Natural killer cell (primary cell): ENCODE measurements at regions not wholly inside any gene's neighbourhood (a gene's known extent, or its start where the extent isn't known, plus 50 kb on each side); places are given as distances from the start of the nearest gene placed in this dataset.
"Not testable (repeated sequence)": the region's sequence is repeated elsewhere in the genome, so short reads cannot be mapped to it uniquely, and the experiment has no call there.

Experiments used
- ATAC-seq, 3 donors: fragments of 150-1000 bp in 2 of 3; fragments of 200-7000 bp in 1 of 3; cut with Tn5 transposase; 1 replicate in 1 of 3; 2 replicates in 2 of 3; pipeline ENCODE4 v1.10.0; 2021; ENCODE audit warnings: mild to moderate bottlenecking in 2 of 3, moderate library complexity in 2 of 3
- DNase-seq, 2 donors: peaks; one replicate each; pipeline versions ENCODE4 v3.0.0 to v3.0.0-alpha.2; 2013 to 2021; ENCODE audit warnings: mixed read lengths in 1 of 2
- H3K27ac ChIP-seq: one replicate; pipeline ENCODE4 v1.5.1; 2013; ENCODE audit warnings: mild to moderate bottlenecking, low read length
- H3K27me3 ChIP-seq: one replicate; pipeline ENCODE4 v1.6.1; 2013; ENCODE audit warnings: low read length; ENCODE audit not compliant: control insufficient read depth, insufficient read depth
- H3K36me3 ChIP-seq: one replicate; pipeline ENCODE4 v1.6.1; 2013; ENCODE audit warnings: low read length; ENCODE audit not compliant: control insufficient read depth, insufficient read depth
- H3K4me1 ChIP-seq: one replicate; pipeline ENCODE4 v1.6.1; 2013; ENCODE audit warnings: low read length; ENCODE audit not compliant: control insufficient read depth, insufficient read depth
- H3K4me3 ChIP-seq: one replicate; pipeline ENCODE4 v1.5.1; 2013; ENCODE audit warnings: low read length
- H3K9me3 ChIP-seq: one replicate; pipeline ENCODE4 v1.6.1; 2013; ENCODE audit warnings: low read length; ENCODE audit not compliant: control insufficient read depth, insufficient read depth
- H3K27ac Mint-ChIP-seq, 2 donors: one replicate each; pipeline ENCODE4 v1.8.0; 2022; ENCODE audit warnings: mild to moderate bottlenecking in 2 of 2, mixed read lengths in 2 of 2, moderate library complexity in 1 of 2
- H3K27me3 Mint-ChIP-seq, 2 donors: one replicate each; pipeline ENCODE4 v1.8.0; 2022; ENCODE audit warnings: low read depth in 2 of 2, mixed read lengths in 2 of 2
- H3K36me3 Mint-ChIP-seq: one replicate; pipeline ENCODE4 v1.8.0; 2022; ENCODE audit warnings: mixed read lengths
- H3K4me1 Mint-ChIP-seq, 2 donors: one replicate each; pipeline ENCODE4 v1.8.0; 2022; ENCODE audit warnings: mixed read lengths in 2 of 2
- H3K4me3 Mint-ChIP-seq: one replicate; pipeline ENCODE4 v1.8.0; 2022; ENCODE audit warnings: mild to moderate bottlenecking, moderate library complexity, mixed read lengths
- H3K9me3 Mint-ChIP-seq, 2 donors: one replicate each; pipeline ENCODE4 v1.8.0; 2022; ENCODE audit warnings: mixed read lengths in 2 of 2
- WGBS: methylation state at CpG from one replicate; pipeline ENCODE4 v1.1.7; 2013; ENCODE audit warnings: missing lambda C conversion rate; ENCODE audit not compliant: insufficient coverage; 5-methylcytosine and 5-hydroxymethylcytosine counted together
- intact Hi-C: fragments of 100-400 bp; cut with micrococcal nuclease; formaldehyde crosslinking; loops from one replicate; pipeline ENCODE4 v1.14.2; 2022
- TF ChIP-seq, protein P1 (sequence below): fragments of 200-600 bp; IDR thresholded peaks from one replicate; pipeline ENCODE4 v1.8.0; 2022; ENCODE audit warnings: antibody characterized with exemption

DNA sequence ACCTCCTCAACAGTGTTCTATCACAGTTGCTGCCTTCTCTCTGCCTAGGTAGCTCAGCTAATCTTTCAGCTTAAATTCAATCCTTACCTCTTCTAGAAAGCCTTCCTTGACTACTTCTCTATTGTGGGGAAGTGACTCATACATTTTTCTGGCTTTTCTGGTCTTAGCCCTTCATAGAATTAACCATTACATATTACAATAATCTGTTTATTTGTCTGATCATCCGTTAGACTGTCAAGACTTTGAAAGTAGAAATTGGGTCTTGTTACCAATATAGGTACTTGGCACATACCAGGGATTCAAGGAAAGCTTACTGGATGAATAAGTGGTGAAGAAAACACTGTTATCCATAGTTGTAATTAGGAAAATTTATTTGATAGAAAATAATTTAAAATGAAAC lies 89.6 kb downstream of the FANCF start:
- H3K4me3 ChIP-seq, result no peak overlapping the region
- Mint-ChIP-seq H3K27ac (no peak overlapping the region), H3K4me1 (no peaks in the 10 kb centered on the region), H3K9me3 (peaks cover 2 to 3% of the 10 kb centered on the region in 2 donors), H3K27me3 (peaks cover 0 to 6% of the 10 kb centered on the region in 2 donors), H3K4me3 (no peak overlapping the region), H3K36me3 (no peaks in the 10 kb centered on the region)
- H3K4me1 ChIP-seq, result no peaks in the 10 kb centered on the region
- TF ChIP-seq, protein P1, sequence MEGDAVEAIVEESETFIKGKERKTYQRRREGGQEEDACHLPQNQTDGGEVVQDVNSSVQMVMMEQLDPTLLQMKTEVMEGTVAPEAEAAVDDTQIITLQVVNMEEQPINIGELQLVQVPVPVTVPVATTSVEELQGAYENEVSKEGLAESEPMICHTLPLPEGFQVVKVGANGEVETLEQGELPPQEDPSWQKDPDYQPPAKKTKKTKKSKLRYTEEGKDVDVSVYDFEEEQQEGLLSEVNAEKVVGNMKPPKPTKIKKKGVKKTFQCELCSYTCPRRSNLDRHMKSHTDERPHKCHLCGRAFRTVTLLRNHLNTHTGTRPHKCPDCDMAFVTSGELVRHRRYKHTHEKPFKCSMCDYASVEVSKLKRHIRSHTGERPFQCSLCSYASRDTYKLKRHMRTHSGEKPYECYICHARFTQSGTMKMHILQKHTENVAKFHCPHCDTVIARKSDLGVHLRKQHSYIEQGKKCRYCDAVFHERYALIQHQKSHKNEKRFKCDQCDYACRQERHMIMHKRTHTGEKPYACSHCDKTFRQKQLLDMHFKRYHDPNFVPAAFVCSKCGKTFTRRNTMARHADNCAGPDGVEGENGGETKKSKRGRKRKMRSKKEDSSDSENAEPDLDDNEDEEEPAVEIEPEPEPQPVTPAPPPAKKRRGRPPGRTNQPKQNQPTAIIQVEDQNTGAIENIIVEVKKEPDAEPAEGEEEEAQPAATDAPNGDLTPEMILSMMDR, result no peak
- no peaks in the 10 kb centered on the region for H3K36me3 ChIP-seq
- WGBS, result no CpG with 5 or more reads among the region's 1 CpG
- no peak overlapping the region for H3K27ac ChIP-seq
- DNase-seq (no peak), ATAC-seq (no peak)
- no peaks in the 10 kb centered on the region for H3K27me3 ChIP-seq
- H3K9me3 ChIP-seq, result no peaks in the 10 kb centered on the region
- intact Hi-C loops, result no loop called here

DNA sequence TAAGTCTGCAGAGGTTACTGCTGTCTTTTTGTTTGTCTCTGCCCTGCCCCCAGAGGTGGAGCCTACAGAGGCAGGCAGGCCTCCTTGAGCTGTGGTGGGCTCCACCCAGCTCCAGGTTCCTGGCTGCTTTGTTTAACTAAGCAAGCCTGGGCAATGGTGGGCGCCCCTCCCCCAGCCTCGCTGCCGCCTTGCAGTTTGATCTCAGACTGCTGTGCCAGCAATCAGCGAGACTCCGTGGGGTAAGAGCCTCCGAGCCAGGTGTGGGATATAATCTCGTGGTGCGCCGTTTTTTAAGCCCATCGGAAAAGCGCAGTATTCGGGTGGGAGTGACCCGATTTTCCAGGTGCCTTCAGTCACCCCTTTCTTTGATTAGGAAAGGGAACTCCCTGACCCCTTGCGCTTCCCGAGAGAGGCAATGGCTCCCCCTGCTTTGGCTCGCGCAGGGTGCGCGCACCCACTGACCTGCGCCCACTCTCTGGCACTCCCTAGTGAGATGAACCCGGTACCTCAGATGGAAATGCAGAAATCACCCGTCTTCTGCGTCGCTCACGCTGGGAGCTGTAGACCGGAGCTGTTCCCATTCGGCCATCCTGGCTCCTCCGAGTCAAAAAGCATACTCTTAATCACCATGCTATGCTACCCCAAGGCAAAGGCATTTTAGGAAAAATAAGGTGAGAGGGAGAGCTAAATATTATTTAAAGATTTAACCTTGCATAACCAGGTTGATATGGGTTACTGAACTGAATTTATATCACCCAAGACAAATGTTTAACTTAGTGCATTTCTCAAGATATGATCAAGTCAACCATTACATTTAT lies 96.8 kb downstream of the FANCF start:
- H3K27me3 Mint-ChIP-seq, H3K9me3 Mint-ChIP-seq, H3K27me3 ChIP-seq, H3K4me3 ChIP-seq, intact Hi-C loops, H3K36me3 Mint-ChIP-seq, H3K9me3 ChIP-seq, H3K4me1 ChIP-seq, H3K4me3 Mint-ChIP-seq, ATAC-seq, H3K4me1 Mint-ChIP-seq, H3K36me3 ChIP-seq, H3K27ac ChIP-seq, DNase-seq, H3K27ac Mint-ChIP-seq: not testable (repeated sequence)
- WGBS, result 77% methylated on average over 28 of the region's 28 CpGs

DNA sequence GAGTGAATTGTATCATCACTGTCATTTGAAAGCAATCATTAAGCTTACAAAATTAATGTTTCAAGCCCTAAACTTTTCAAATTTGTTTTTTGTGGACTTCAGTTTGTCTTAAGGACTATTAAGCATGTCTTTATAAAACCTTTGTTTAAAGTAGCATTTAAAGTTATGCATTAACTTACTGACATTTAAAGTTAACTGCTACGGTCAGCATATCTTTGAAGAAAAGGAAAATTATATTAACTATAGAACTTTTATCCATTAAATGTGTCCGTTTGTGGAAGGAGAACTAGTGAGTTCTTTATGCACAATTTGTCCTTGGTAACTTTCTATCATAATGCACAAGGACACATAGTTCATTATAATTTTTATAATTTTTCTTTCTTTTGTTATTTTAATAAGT lies 103.4 kb downstream of the FANCF start:
- Mint-ChIP-seq H3K4me1 (no peaks in the 10 kb centered on the region), H3K36me3 (no peaks in the 10 kb centered on the region), H3K4me3 (no peak overlapping the region), H3K27ac (no peak overlapping the region), H3K27me3 (no peaks in the 10 kb centered on the region), H3K9me3 (no peaks in the 10 kb centered on the region)
- DNase-seq (no peak), ATAC-seq (no peak)
- Histone ChIP-seq H3K27me3 (no peaks in the 10 kb centered on the region), H3K36me3 (no peaks in the 10 kb centered on the region), H3K9me3 (no peaks in the 10 kb centered on the region), H3K27ac (no peak overlapping the region), H3K4me1 (no peaks in the 10 kb centered on the region), H3K4me3 (no peak overlapping the region)
- intact Hi-C loops, result no loop called here
- TF ChIP-seq, protein P1, result no peak
- WGBS, result no CpG with 5 or more reads among the region's 2 CpGs

DNA sequence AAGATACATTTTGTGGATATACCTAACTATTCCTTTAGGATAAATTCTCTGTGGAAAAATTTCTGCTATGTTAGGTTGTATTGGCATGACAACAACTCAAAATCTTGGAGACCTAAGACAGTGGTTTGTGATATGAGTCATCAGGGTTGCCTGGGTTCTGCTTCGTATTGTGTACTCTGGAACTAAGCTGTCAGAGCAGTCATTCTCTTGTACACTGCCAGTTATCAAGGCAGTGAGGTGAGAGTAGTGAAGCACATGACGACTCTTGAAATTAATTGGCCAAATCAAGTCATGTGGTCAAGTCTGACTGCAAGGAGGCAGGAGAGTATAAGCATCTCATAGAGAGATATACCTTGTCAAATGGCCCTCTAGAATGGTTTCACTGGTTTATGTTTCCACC lies 104.4 kb downstream of the FANCF start:
- no peaks in the 10 kb centered on the region for H3K4me1 ChIP-seq
- H3K4me1 Mint-ChIP-seq, result no peaks in the 10 kb centered on the region
- no peaks in the 10 kb centered on the region for H3K36me3 Mint-ChIP-seq
- TF ChIP-seq, protein P1, result no peak
- H3K27ac Mint-ChIP-seq, result no peak overlapping the region
- ATAC-seq (no peak), DNase-seq (no peak)
- H3K9me3 Mint-ChIP-seq, result no peaks in the 10 kb centered on the region
- no peaks in the 10 kb centered on the region for H3K36me3 ChIP-seq
- 71% methylated on average over 2 of the region's 2 CpGs for WGBS
- no peaks in the 10 kb centered on the region for H3K27me3 Mint-ChIP-seq
- H3K4me3 ChIP-seq, result no peak overlapping the region
- H3K27ac ChIP-seq, result no peak overlapping the region
- H3K27me3 ChIP-seq, result no peaks in the 10 kb centered on the region
- H3K4me3 Mint-ChIP-seq, result no peak overlapping the region
- no peaks in the 10 kb centered on the region for H3K9me3 ChIP-seq
- intact Hi-C loops, result no loop called here
